K562 (cell line): ENCODE measurements at regions not wholly inside any gene's neighbourhood (a gene's known extent, or its start where the extent isn't known, plus 50 kb on each side); places are given as distances from the start of the nearest gene placed in this dataset.

Experiments
- ATAC-seq: fragments of 200-7000 bp; cut with Tn5 transposase; 3 replicates; pipeline ENCODE4 v1.9.1; 2020; ENCODE audit warnings: moderate library complexity
- BruUV-seq: library from RNA; stranded (reverse); fragments of 400-500 nt; replicated peaks from 2 replicates; lab custom pipeline; 2021; lab: Mats Ljungman, UMichigan
- CTCF ChIA-PET: fragments of 300-600 bp; formaldehyde crosslinking; extraction: SDS; loops from one replicate; lab custom pipeline; 2021; ENCODE audit warnings: low intra/inter-chr PET ratio; lab: Yijun Ruan, JAX
- POLR2A ChIA-PET: fragments of 300-600, 350-650 bp; sonication (Branson Sonifier 250); formaldehyde crosslinking; extraction: SDS; loops from one replicate; lab custom pipeline; 2021; ENCODE audit warnings: antibody characterized with exemption, inconsistent platforms; lab: Yijun Ruan, JAX
- DNase-seq, 4 experiments: peaks; one replicate each; pipeline versions ENCODE4 v3.0.0 to v3.0.0-alpha.2; 2011 to 2018; ENCODE audit warnings: low spot score in 3 of 4, mixed read lengths in 3 of 4; ENCODE audit errors: extremely low read depth in 1 of 4
- FAIRE-seq: peaks from 2 replicates; lab custom pipeline; 2011; peaks lifted over from hg19 to GRCh38; lab: Jason Lieb, UNC
- H2AFZ ChIP-seq: 2 replicates; pipeline ENCODE4 v1.6.0; 2011; ENCODE audit warnings: low read depth, low read length, control low read depth, inconsistent platforms
- H3K27ac ChIP-seq: fragments of 200-600 bp; 3 replicates; pipeline ENCODE4 v1.8.0; 2011; ENCODE audit warnings: low read depth, mild to moderate bottlenecking, control low read depth, inconsistent platforms, low read length, moderate library complexity, mixed read lengths; ENCODE audit errors: extremely low read depth
- H3K27me3 ChIP-seq, 2 experiments: fragments of 300-600 bp in 1 of 2; 2 replicates in 1 of 2; 3 replicates in 1 of 2; pipeline versions ENCODE4 v1.6.0 to v1.8.0; 2011; ENCODE audit warnings: inconsistent platforms in 2 of 2, low read length in 2 of 2, mild to moderate bottlenecking in 1 of 2, mixed read lengths in 1 of 2, moderate library complexity in 1 of 2; ENCODE audit not compliant: control insufficient read depth in 2 of 2, insufficient read depth in 2 of 2
- H3K36me3 ChIP-seq: fragments of 300-600 bp; 3 replicates; pipeline ENCODE4 v1.8.0; 2011; ENCODE audit warnings: mild to moderate bottlenecking, low read length, inconsistent platforms; ENCODE audit not compliant: control insufficient read depth, insufficient read depth
- H3K4me1 ChIP-seq, 2 experiments: fragments of 200-600 bp in 1 of 2; replicated peaks in 1 of 2; 2 replicates in 1 of 2; 3 replicates in 1 of 2; pipeline versions ENCODE4 v1.5.1 to v1.8.0; 2011; ENCODE audit warnings: inconsistent platforms in 2 of 2, low read length in 2 of 2, mild to moderate bottlenecking in 1 of 2, mixed read lengths in 1 of 2, moderate library complexity in 1 of 2; ENCODE audit not compliant: control insufficient read depth in 2 of 2, insufficient read depth in 2 of 2
- H3K4me2 ChIP-seq: 2 replicates; pipeline ENCODE4 v1.6.1; 2011; ENCODE audit warnings: low read length, control low read depth, inconsistent platforms, mixed read lengths; ENCODE audit not compliant: insufficient read depth
- H3K4me3 ChIP-seq: fragments of 200-600 bp; sonication (generic), shearing (Covaris generic); 2 replicates; pipeline ENCODE4 v1.5.1; 2016; ENCODE audit warnings: control low read depth, inconsistent platforms
- H3K79me2 ChIP-seq: fragments of 200-600 bp; 3 replicates; pipeline ENCODE4 v1.8.0; 2011; ENCODE audit warnings: low read length, inconsistent platforms; ENCODE audit not compliant: control insufficient read depth, insufficient read depth
- H3K9ac ChIP-seq, 2 experiments: 2 replicates each; pipeline versions ENCODE4 v1.6.0 to v1.6.1; 2011; ENCODE audit warnings: low read depth in 2 of 2, low read length in 2 of 2, control low read depth in 1 of 2, inconsistent platforms in 1 of 2, mild to moderate bottlenecking in 1 of 2, mixed read lengths in 1 of 2; ENCODE audit not compliant: insufficient read depth in 1 of 2
- H3K9me1 ChIP-seq: one replicate; pipeline ENCODE4 v1.6.0; 2011; ENCODE audit warnings: inconsistent platforms, mild to moderate bottlenecking, low read length, moderate library complexity; ENCODE audit not compliant: control insufficient read depth, insufficient read depth
- H3K9me3 ChIP-seq: replicated peaks from 2 replicates; pipeline ENCODE4 v1.5.1; 2011; ENCODE audit warnings: low read depth, low read length, inconsistent platforms; ENCODE audit not compliant: control insufficient read depth, insufficient read depth
- H4K20me1 ChIP-seq: replicated peaks from 2 replicates; pipeline ENCODE4 v1.6.1; 2011; ENCODE audit warnings: low read length, inconsistent platforms, mixed read lengths; ENCODE audit not compliant: control insufficient read depth, insufficient read depth
- EWSR1 ChIP-seq: fragments of 450-650 bp; IDR thresholded peaks from 2 replicates; pipeline ENCODE4 v1.6.1; 2018; ENCODE audit warnings: borderline replicate concordance, mild to moderate bottlenecking, low read depth, moderate library complexity; ENCODE audit not compliant: partially characterized antibody
- MCM2 ChIP-seq: fragments of 450-650 bp; IDR thresholded peaks from 2 replicates; pipeline ENCODE4 v1.6.1; 2017; ENCODE audit warnings: low read depth, mild to moderate bottlenecking
- MCM3 ChIP-seq: fragments of 450-650 bp; IDR thresholded peaks from 2 replicates; pipeline ENCODE4 v1.6.1; 2016
- MLLT1 ChIP-seq, 2 experiments: fragments of 450-650 bp; IDR thresholded peaks; 2 replicates each; pipeline ENCODE4 v1.6.1; 2016
- NFATC3 ChIP-seq: fragments of 450-650 bp; IDR thresholded peaks from 2 replicates; pipeline ENCODE4 v1.6.1; 2017; ENCODE audit warnings: mild to moderate bottlenecking
- RFX1 ChIP-seq: fragments of 450-650 bp; IDR thresholded peaks from 2 replicates; pipeline ENCODE4 v1.6.1; 2016; ENCODE audit warnings: mild to moderate bottlenecking, moderate library complexity
- TAF15 ChIP-seq: fragments of 200-400 bp; formaldehyde crosslinking; IDR thresholded peaks from 2 replicates; pipeline ENCODE4 v1.6.1; 2017; ENCODE audit warnings: mild to moderate bottlenecking, low read depth, low read length, moderate library complexity
- TEAD1 ChIP-seq, 2 experiments: fragments of 450-650 bp in 1 of 2; sonication (generic) in 1 of 2; formaldehyde crosslinking; IDR thresholded peaks; 2 replicates each; pipeline versions ENCODE4 v1.4.0 to v1.8.0; 2020 to 2022; ENCODE audit warnings: mild to moderate bottlenecking in 2 of 2, missing genetic modification reagents in 1 of 2
- THAP12 ChIP-seq: fragments of 250-450 bp; sonication (Bioruptor Pico); IDR thresholded peaks from 2 replicates; pipeline ENCODE4 v1.9.0; 2021; ENCODE audit warnings: mild to moderate bottlenecking, inconsistent platforms
- ZBTB34 ChIP-seq: fragments of 250-450 bp; sonication (Bioruptor Pico); IDR thresholded peaks from 2 replicates; pipeline ENCODE4 v1.8.0; 2021; ENCODE audit warnings: mild to moderate bottlenecking, moderate library complexity
- ZNF707 ChIP-seq: fragments of 250-450 bp; sonication (Bioruptor Pico); conservative IDR thresholded peaks from 2 replicates; pipeline ENCODE4 v1.8.0; 2022; ENCODE audit warnings: inconsistent platforms, mild to moderate bottlenecking, moderate library complexity
- ZSCAN32 ChIP-seq: fragments of 450-650 bp; formaldehyde crosslinking; IDR thresholded peaks from 2 replicates; pipeline ENCODE4 v1.4.0; 2020; ENCODE audit warnings: mild to moderate bottlenecking, moderate library complexity
- WGBS: fragments of 100-300 bp; shearing (Covaris generic); methylation state at CpG from one replicate; pipeline ENCODE4 v1.1.6; 2016; ENCODE audit warnings: low coverage, mixed read lengths; ENCODE audit not compliant: insufficient coverage; ENCODE audit errors: missing lambda C conversion rate; 5-methylcytosine and 5-hydroxymethylcytosine counted together
- in situ Hi-C: fragments of 300-500 bp; cut with MboI; formaldehyde crosslinking; loops from 4 replicates; pipeline ENCODE4 v1.15.0; 2018; ENCODE audit warnings: inconsistent platforms, mixed read lengths
- intact Hi-C: fragments of 100-400 bp; cut with micrococcal nuclease; formaldehyde crosslinking; loops from 2 replicates; pipeline ENCODE4 v1.14.2; 2022
- TF ChIP-seq, protein P1 (sequence below): IDR thresholded peaks from 3 replicates; pipeline ENCODE4 v1.6.1; 2011; ENCODE audit warnings: borderline replicate concordance, mild to moderate bottlenecking; ENCODE audit not compliant: insufficient read length, insufficient read depth
- TF ChIP-seq, protein P2 (sequence below): fragments of 450-650 bp; IDR thresholded peaks from 2 replicates; pipeline ENCODE4 v1.6.1; 2016
- TF ChIP-seq, protein P3 (sequence below): fragments of 450-650 bp; formaldehyde crosslinking; IDR thresholded peaks from 2 replicates; pipeline ENCODE4 v1.4.0; 2020; ENCODE audit warnings: mild to moderate bottlenecking, mixed read lengths

DNA sequence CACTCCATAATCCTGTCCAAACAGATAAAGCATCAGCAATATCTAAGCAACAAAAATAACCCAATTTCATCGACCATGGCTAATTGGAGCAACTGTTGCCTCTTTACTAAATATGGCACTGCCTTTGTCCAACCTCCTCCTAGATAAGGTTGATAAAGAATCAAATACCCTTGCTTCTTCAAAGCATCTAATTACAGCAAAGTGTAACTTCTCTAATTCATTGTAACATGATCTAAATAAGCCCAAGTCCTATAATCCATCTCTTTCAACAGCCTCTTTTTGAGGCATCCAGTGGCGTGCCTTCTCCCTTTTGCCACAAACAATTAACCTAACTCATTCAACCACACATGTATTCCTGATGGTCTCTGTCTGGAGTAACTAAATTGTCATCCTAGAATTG lies 81.7 kb upstream of the KLHL1 start:
- ChIA-PET POLR2A (no interaction called here), CTCF (no interaction called here)
- Histone ChIP-seq H3K27me3 (no peaks in the 10 kb centered on the region), H3K4me3 (no peak overlapping the region), H3K4me2 (no peak overlapping the region), H3K79me2 (no peaks in the 10 kb centered on the region), H3K4me1 (no peaks in the 10 kb centered on the region), H4K20me1 (no peaks in the 10 kb centered on the region), H3K9me3 (no peaks in the 10 kb centered on the region), H3K27ac (no peak overlapping the region), H3K36me3 (no peaks in the 10 kb centered on the region), H3K9me1 (no peaks in the 10 kb centered on the region), H2AFZ (no peak overlapping the region), H3K9ac (no peak overlapping the region)
- TF ChIP-seq, protein P1, sequence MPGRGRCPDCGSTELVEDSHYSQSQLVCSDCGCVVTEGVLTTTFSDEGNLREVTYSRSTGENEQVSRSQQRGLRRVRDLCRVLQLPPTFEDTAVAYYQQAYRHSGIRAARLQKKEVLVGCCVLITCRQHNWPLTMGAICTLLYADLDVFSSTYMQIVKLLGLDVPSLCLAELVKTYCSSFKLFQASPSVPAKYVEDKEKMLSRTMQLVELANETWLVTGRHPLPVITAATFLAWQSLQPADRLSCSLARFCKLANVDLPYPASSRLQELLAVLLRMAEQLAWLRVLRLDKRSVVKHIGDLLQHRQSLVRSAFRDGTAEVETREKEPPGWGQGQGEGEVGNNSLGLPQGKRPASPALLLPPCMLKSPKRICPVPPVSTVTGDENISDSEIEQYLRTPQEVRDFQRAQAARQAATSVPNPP: no peak
- TF ChIP-seq, protein P2, sequence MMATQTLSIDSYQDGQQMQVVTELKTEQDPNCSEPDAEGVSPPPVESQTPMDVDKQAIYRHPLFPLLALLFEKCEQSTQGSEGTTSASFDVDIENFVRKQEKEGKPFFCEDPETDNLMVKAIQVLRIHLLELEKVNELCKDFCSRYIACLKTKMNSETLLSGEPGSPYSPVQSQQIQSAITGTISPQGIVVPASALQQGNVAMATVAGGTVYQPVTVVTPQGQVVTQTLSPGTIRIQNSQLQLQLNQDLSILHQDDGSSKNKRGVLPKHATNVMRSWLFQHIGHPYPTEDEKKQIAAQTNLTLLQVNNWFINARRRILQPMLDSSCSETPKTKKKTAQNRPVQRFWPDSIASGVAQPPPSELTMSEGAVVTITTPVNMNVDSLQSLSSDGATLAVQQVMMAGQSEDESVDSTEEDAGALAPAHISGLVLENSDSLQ: no peak
- TF ChIP-seq ZNF707 (CRISPR knock-in tag): no peak
- TF ChIP-seq MCM2: no peak
- TF ChIP-seq, protein P3, sequence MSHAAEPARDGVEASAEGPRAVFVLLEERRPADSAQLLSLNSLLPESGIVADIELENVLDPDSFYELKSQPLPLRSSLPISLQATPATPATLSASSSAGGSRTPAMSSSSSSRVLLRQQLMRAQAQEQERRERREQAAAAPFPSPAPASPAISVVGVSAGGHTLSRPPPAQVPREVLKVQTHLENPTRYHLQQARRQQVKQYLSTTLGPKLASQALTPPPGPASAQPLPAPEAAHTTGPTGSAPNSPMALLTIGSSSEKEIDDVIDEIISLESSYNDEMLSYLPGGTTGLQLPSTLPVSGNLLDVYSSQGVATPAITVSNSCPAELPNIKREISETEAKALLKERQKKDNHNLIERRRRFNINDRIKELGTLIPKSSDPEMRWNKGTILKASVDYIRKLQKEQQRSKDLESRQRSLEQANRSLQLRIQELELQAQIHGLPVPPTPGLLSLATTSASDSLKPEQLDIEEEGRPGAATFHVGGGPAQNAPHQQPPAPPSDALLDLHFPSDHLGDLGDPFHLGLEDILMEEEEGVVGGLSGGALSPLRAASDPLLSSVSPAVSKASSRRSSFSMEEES (CRISPR knock-in tag): no peak
- no peak for TF ChIP-seq MCM3
- no peak for TF ChIP-seq NFATC3
- TF ChIP-seq TEAD1 (CRISPR knock-in tag; IDR thresholded peaks at IDR 0.05): no peak
- TF ChIP-seq ZSCAN32: no peak
- no peak for TF ChIP-seq TAF15
- no peak for TF ChIP-seq THAP12 (CRISPR knock-in tag)
- TF ChIP-seq MLLT1 (IDR thresholded peaks at IDR 0.05): no peak
- TF ChIP-seq ZBTB34 (CRISPR knock-in tag): no peak
- no peak for TF ChIP-seq EWSR1
- TF ChIP-seq RFX1: no peak
- BruUV-seq: no TSS peak
- intact Hi-C loops: no loop called here
- DNase-seq (no peak), FAIRE-seq (no peak), ATAC-seq (no peak)
- in situ Hi-C loops: no loop called here
- 0% methylated on average over 1 of the region's 2 CpGs for WGBS
